HG03354 (cell line): ENCODE measurements at regions not wholly inside any gene's neighbourhood (a gene's known extent, or its start where the extent isn't known, plus 50 kb on each side); places are given as distances from the start of the nearest gene placed in this dataset.
"Not testable (repeated sequence)": the region's sequence is repeated elsewhere in the genome, so short reads cannot be mapped to it uniquely, and the experiment has no call there.

Source experiments
- ATAC-seq: cut with Tn5 transposase; IDR thresholded peaks from one replicate; pipeline ENCODE4 v1.9.1; 2021; ENCODE audit warnings: mild to moderate bottlenecking; ENCODE audit not compliant: unreplicated experiment, poor library complexity, severe bottlenecking

GRCh38 chr18:66317243-66318090 is 286.4 kb downstream of the CDH19 start:
- ATAC-seq = no peak

DNA sequence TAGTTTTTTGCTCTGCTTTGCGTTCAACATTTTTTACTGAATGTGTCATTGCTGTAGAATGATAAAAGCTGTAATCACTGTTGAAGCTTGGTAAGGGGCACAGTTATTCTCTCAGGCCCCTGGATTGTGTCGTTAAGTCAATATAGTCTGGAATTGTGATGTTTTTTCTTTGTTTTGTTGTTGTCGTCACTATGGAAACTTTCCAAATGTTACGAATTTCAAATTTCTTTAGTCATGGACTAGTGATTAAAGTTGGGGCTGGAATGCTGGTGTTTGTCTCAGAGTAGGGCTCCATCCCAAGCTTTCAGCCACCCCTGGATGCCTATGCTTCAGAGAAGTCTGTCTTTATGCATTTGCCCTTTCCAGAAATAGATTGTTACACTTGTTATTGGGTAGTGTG is 287.2 kb downstream of the CDH19 start:
- ATAC-seq = no peak

DNA sequence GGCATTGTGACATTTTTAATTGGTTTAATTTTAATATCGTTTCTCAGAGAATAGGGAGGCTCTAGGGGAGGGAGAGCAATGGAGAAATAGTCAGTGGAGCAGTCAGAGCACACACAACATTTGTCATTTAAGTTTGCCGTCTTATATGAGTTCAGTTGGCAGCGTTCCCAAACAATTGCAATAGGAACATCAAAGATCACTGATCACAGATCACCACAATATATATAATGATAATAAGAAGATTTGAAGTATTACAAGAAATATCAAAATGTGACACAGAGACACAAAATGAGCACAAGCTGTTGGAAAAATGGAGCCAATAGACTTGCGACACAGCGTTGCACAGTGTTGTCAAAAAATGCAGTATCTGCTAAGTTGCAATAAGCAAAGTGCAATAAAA is 303.7 kb downstream of the CDH19 start:
- ATAC-seq = no peak

GRCh38 chr18:66280470-66280869 is 323.4 kb downstream of the CDH19 start:
- ATAC-seq = no peak

DNA sequence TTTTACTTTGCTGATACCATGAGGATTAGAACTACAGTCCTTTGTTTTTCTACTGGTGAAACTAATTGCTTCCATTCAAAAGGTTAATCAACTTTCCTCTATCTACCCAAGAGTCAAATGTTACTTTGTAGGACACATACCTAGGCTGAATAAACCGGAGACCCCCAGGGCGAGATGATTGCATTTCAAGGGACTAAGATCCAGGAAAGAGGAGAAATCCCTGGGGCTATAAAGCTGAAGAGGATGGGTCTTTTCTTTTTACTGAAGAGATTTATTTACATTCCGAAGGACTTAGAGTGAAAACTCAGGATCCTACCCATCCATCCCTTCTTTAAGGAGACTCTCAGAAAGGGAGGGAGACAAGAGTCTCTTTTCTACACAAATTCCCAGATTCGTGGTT is 331.9 kb downstream of the CDH19 start:
- ATAC-seq = no peak

- ATAC-seq = no peak
These were observed 339.8 kb downstream of the CDH19 start for GRCh38 chr18:66264130-66264529.

DNA sequence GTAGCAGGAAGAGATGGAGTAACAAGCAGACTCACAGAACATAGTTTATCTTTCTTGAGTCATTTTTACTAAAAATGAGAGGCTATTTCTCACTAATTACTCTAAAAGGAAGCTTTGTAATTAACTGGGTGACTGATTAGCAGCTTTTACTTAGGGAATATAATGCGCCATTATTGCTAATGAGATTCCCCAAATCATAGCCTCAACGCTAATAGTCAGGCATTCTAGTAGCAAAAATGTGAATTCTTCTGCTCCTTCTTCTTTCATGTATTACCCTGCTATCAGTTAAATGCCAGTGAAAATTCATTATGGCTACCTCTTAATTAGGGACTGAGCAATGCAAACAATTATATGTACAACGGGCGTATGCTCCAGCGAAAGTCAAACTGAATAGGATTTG is 349.8 kb downstream of the CDH19 start:
- ATAC-seq = no peak

DNA sequence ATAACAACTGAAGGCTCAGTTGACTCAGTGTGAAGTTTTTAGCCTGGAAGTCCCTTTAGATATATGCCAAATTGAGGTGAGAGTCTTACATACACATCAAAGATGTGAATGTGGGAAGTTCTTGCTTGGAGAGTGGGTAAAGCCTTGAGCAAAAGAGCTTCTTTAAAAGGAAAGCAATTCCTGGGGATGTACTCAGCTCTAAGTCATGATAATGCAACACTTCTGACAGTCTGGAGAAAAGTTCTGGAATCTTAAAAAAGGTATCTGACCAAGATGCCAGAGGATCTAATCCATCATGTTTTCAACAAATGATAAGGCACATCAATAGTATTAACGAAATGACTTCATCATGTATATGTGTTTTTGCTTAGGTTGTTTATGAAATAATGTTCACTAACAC is 351.2 kb downstream of the CDH19 start:
- no peak for ATAC-seq

- ATAC-seq = no peak
These were observed 368.7 kb downstream of the CDH19 start for GRCh38 chr18:66235206-66235605.

GRCh38 chr18:66226782-66227181 is 377.1 kb downstream of the CDH19 start:
- no peak for ATAC-seq

- not testable (repeated sequence) for ATAC-seq
These were observed 380.6 kb downstream of the CDH19 start for GRCh38 chr18:66223317-66223716.

- ATAC-seq = no peak
These were observed 381.7 kb downstream of the CDH19 start for GRCh38 chr18:66222174-66222573.

- no peak for ATAC-seq
These were observed 384.1 kb downstream of the CDH19 start for GRCh38 chr18:66219817-66220216.

GRCh38 chr18:66211749-66212148 is 392.1 kb downstream of the CDH19 start:
- no peak for ATAC-seq

GRCh38 chr18:66210875-66211274 is 393.0 kb downstream of the CDH19 start:
- ATAC-seq = no peak

- no peak for ATAC-seq
These were observed 394.2 kb downstream of the CDH19 start for GRCh38 chr18:66209656-66210055.

DNA sequence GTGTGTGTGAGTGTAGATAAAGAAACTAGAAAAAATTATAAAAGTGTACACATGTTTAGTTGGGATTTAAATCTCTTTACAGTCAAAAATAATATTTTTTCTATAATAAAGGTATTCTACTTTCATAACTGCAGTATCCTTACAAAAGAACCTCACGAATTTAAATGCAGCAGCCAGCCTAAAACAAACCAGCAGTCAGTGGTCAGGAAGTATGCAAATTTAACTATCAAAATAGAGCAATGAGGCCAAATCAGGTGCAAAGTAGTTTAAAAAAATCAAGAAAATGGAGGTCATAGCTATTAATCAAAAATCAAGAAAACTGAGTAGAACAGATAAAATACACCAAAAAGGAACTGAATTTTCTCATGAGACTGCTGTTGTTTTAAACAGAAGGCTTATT is 407.1 kb downstream of the CDH19 start:
- no peak for ATAC-seq

- ATAC-seq = no peak
These were observed 410.0 kb downstream of the CDH19 start for GRCh38 chr18:66193938-66194337.

GRCh38 chr18:66193394-66193793 is 410.5 kb downstream of the CDH19 start:
- ATAC-seq = no peak

- ATAC-seq = no peak
These were observed 417.9 kb downstream of the CDH7 start for GRCh38 chr18:66168685-66169235.

DNA sequence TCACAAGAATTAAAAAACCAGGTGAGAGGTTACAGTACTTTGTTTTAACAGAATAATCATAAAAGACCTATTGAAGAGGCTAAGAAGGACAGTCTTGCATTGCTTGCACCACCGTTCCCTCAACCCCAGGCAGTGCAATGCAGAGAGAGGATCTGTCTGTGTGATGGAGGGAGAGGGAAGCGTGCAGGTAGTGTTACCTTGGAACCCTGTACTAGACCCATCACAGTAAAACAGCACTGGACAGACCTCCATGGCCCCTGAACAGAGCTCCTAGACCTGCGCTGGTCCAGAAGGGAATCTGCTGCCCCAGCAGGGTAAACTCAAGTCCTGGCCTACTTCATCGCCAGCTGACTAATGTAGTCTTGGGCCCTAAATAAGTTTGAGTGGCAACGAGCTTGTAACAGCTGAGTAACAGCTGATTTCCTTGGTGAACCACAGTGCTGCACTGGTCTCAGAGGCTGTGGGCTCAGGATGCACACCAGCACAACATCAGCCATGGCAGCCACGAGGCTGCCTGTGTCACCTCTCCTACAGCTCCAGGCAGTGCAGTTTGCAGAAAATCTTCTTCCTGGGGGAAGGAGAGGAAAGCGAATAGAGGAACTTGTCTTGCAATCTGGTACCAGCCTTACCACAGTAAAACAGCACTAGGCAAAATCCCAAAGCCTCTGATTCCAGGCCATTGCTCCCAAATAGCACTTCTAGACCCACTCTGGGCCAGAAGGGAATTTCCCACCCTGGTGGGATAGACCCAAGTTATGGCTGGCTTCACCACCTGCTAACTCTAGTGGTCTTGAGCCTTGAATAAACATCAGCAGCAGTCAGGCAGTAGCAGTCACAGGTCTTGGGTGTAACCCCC is 417.2 kb downstream of the CDH7 start:
- ATAC-seq = no peak
